AG04449 (cell line): ENCODE measurements at regions not wholly inside any gene's neighbourhood (a gene's known extent, or its start where the extent isn't known, plus 50 kb on each side); places are given as distances from the start of the nearest gene placed in this dataset.
"Not testable (repeated sequence)": the region's sequence is repeated elsewhere in the genome, so short reads cannot be mapped to it uniquely, and the experiment has no call there.

Experiments used
- CTCF ChIA-PET: fragments of 350-600 bp; formaldehyde crosslinking; extraction: SDS; loops from one replicate; lab custom pipeline; 2021; ENCODE audit warnings: antibody characterized with exemption; lab: Yijun Ruan, JAX
- POLR2A ChIA-PET: fragments of 400-600, 350-600 bp; formaldehyde crosslinking; extraction: SDS; loops from one replicate; lab custom pipeline; 2020; ENCODE audit warnings: antibody characterized with exemption, inconsistent platforms; lab: Yijun Ruan, JAX
- DNase-seq: peaks from one replicate; pipeline ENCODE4 v3.0.0-alpha.2; 2010; ENCODE audit warnings: low read depth, low spot score
- H3K4me3 ChIP-seq: 2 replicates; pipeline ENCODE4 v1.5.1; 2011; ENCODE audit warnings: low read depth, mild to moderate bottlenecking, control low read depth, low read length
- TF ChIP-seq, protein P1 (sequence below): IDR thresholded peaks from one replicate; pipeline ENCODE4 v1.5.1; 2011; ENCODE audit warnings: mild to moderate bottlenecking, moderate library complexity, low read length, control low read depth, inconsistent platforms; ENCODE audit not compliant: insufficient read depth; ENCODE audit errors: missing control alignments

DNA sequence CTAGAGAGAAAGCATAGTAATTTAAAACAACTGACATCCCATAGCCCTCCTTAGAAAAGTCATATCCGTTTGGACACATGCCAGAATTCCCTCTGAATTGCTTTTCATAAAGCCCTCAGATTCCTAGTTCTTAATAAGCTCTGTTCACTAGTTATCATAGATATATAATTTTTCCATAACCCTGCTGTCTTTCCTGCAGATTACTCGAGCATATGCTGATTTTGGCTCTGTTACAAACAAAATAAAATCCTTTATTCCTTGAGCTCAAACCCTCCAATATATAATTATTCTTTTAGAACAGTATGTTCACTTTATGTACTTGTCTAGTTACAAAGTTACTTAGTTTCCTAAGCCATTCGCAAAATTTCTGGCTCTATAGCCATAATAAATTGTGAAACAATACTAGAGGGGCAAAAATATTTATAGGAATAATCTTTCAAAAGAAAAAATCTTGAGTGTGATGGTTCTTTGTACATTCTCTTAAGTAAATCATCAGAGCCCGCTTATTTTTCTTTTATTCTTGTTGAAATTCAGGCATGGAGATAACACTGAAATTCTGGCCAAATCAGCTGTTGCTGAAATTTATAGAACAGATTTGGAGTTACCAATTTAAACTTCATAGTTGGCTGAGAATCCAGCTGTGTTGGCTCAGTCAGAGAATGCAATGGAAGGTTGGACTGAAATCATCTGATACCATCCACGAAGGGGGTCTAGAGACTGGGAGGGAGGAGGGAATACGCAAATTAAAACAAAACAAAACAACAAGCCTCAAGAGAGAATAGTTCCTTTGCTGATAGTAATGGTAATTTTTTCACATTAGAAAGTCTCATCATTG is 146.1 kb upstream of the TMEM196 start:
- ChIA-PET CTCF (no interaction called here), POLR2A (no interaction called here)
- H3K4me3 ChIP-seq, result no peak overlapping the region
- TF ChIP-seq, protein P1, sequence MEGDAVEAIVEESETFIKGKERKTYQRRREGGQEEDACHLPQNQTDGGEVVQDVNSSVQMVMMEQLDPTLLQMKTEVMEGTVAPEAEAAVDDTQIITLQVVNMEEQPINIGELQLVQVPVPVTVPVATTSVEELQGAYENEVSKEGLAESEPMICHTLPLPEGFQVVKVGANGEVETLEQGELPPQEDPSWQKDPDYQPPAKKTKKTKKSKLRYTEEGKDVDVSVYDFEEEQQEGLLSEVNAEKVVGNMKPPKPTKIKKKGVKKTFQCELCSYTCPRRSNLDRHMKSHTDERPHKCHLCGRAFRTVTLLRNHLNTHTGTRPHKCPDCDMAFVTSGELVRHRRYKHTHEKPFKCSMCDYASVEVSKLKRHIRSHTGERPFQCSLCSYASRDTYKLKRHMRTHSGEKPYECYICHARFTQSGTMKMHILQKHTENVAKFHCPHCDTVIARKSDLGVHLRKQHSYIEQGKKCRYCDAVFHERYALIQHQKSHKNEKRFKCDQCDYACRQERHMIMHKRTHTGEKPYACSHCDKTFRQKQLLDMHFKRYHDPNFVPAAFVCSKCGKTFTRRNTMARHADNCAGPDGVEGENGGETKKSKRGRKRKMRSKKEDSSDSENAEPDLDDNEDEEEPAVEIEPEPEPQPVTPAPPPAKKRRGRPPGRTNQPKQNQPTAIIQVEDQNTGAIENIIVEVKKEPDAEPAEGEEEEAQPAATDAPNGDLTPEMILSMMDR, result no peak
- DNase-seq, result no peak

DNA sequence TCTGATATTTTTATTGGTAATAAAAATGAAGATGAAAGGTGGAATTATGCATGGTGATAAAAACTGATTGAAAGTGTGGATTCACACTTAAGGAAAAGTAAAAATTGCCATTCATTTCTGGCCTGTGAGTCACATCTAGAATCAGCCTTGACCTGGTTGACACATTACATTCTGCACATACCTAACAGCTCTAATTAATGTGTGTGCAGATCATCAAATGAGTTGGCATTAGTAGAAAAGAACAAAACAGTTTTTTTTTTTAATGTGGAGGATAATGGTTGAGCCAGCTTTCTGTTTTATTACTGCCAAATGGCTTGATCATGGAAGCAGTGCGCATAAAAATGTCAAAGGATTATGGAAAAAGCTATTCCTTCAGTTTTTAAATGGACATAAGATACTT is 142.6 kb upstream of the TMEM196 start:
- ChIA-PET CTCF (interaction anchor here (0.9 kb wide), 1 partner anchor 168 kb away, joined by 3 read pairs; no protein-coding TSS in a partner anchor), POLR2A (no interaction called here)

GRCh38 chr7:19915596-19915995 is 142.2 kb upstream of the TMEM196 start:
- CTCF ChIA-PET, result interaction anchor here (0.9 kb wide), 1 partner anchor 168 kb away, joined by 3 read pairs; no protein-coding TSS in a partner anchor
- POLR2A ChIA-PET, result no interaction called here
- H3K4me3 ChIP-seq, result no peak overlapping the region
- DNase-seq, result no peak
- TF ChIP-seq, protein P1, result no peak

More for the DNA sequence above, 142.6 kb upstream of the TMEM196 start:
- no peak overlapping the region for H3K4me3 ChIP-seq
- TF ChIP-seq, protein P1, result no peak
- no peak for DNase-seq

DNA sequence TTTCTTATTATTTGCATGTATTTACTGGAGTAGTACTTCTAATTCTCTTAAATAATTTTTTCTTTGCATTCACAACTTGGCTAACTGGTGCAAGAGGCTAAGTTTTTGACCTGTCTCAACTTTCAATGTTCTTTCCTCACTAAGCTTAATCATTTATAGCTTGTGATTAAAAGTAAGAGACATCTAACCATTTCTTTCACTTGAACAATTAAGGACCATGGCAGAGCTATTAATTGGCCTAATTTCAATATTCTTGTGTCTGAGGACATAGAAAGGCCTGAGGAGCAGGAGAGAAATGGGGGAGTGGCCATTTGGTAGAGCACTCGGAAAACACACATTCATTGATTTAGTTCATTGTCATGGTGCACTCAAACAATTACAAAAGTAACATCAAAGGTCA is 141.4 kb upstream of the TMEM196 start:
- DNase-seq, result no peak
- ChIA-PET CTCF (no interaction called here), POLR2A (no interaction called here)
- TF ChIP-seq, protein P1, result no peak
- H3K4me3 ChIP-seq, result no peak overlapping the region

GRCh38 chr7:19900118-19900517 is 126.7 kb upstream of the TMEM196 start:
- CTCF ChIA-PET, result no interaction called here
- TF ChIP-seq, protein P1, result no peak
- POLR2A ChIA-PET, result no interaction called here
- DNase-seq, result no peak
- H3K4me3 ChIP-seq, result no peak overlapping the region

DNA sequence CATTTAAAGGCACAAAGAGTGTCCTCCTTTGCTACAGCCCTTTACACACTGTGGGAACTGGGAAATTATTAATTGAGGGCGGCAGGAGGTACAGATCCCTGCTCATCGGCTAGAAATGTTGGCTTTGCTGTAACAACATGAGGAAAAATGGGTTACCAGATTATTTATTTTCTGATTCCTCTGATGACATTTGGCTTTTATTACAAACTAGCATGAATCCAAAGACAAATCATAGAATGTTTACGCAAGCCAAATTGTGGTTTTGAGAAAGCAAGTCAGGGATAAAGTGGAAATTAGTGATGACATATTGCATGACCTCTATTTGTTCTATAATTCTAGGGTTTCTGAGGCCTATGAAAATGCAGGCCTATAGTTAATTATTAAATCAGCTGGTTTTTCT is 126.1 kb upstream of the TMEM196 start:
- H3K4me3 ChIP-seq, result no peak overlapping the region
- ChIA-PET POLR2A (no interaction called here), CTCF (no interaction called here)
- DNase-seq, result no peak
- TF ChIP-seq, protein P1, result no peak

DNA sequence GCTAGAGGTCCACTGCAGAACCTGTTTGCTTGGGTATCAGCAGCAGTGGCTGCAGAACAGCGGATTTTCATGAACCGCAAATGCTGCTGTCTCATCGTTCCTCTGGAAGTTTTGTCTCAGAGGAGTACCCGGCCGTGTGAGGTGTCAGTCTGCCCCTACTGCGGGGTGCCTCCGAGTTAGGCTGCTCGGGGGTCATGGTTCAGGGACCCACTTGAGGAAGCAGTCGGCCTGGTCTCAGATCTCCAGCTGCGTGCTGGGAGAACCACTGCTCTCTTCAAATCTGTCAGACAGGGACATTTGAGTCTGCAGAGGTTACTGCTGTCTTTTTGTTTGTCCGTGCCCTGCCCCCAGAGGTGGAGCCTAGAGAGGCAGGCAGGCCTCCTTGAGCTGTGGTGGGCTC is 109.5 kb upstream of the TMEM196 start:
- H3K4me3 ChIP-seq, CTCF ChIA-PET, POLR2A ChIA-PET, DNase-seq: not testable (repeated sequence)
